B cell (primary cell): ENCODE measurements at regions not wholly inside any gene's neighbourhood (a gene's known extent, or its start where the extent isn't known, plus 50 kb on each side); places are given as distances from the start of the nearest gene placed in this dataset.

Source experiments
- EZH2 ChIP-seq: IDR thresholded peaks from 2 replicates; pipeline ENCODE4 v1.6.1; 2012; ENCODE audit warnings: borderline replicate concordance, low read depth, mild to moderate bottlenecking, moderate library complexity, low read length; ENCODE audit not compliant: insufficient read depth, poor library complexity, severe bottlenecking
- TF ChIP-seq, protein P1 (sequence below): fragments of 200-600 bp; IDR thresholded peaks from one replicate; pipeline ENCODE4 v1.8.0; 2022; ENCODE audit warnings: antibody characterized with exemption, mild to moderate bottlenecking

GRCh38 chr14:84581041-84581440 lies 948.9 kb upstream of the FLRT2 start:
- TF ChIP-seq, protein P1, sequence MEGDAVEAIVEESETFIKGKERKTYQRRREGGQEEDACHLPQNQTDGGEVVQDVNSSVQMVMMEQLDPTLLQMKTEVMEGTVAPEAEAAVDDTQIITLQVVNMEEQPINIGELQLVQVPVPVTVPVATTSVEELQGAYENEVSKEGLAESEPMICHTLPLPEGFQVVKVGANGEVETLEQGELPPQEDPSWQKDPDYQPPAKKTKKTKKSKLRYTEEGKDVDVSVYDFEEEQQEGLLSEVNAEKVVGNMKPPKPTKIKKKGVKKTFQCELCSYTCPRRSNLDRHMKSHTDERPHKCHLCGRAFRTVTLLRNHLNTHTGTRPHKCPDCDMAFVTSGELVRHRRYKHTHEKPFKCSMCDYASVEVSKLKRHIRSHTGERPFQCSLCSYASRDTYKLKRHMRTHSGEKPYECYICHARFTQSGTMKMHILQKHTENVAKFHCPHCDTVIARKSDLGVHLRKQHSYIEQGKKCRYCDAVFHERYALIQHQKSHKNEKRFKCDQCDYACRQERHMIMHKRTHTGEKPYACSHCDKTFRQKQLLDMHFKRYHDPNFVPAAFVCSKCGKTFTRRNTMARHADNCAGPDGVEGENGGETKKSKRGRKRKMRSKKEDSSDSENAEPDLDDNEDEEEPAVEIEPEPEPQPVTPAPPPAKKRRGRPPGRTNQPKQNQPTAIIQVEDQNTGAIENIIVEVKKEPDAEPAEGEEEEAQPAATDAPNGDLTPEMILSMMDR, result no peak
- no peak for TF ChIP-seq EZH2
